Peyer's patch (tissue), 4 donors: ENCODE measurements at regions not wholly inside any gene's neighbourhood (a gene's known extent, or its start where the extent isn't known, plus 50 kb on each side); places are given as distances from the start of the nearest gene placed in this dataset.

ENCODE experiments used
- DNase-seq, 3 donors: peaks; one replicate each; pipeline ENCODE4 v3.0.0-alpha.2; 2017 to 2019
- H3K27ac ChIP-seq, 4 donors: fragments of 200-600 bp; sonication (generic); one replicate each; pipeline ENCODE4 v1.5.1; 2016 to 2019
- H3K27me3 ChIP-seq, 2 donors: fragments of 200-600 bp; sonication (generic); one replicate each; pipeline ENCODE4 v1.5.1; 2019
- H3K36me3 ChIP-seq, 3 donors: fragments of 200-600 bp; sonication (generic); one replicate each; pipeline ENCODE4 v1.5.1; 2016 to 2019
- H3K4me1 ChIP-seq, 4 donors: fragments of 200-600 bp; sonication (generic); one replicate each; pipeline ENCODE4 v1.5.1; 2016 to 2019
- H3K4me3 ChIP-seq, 4 donors: fragments of 200-600 bp; sonication (generic); 1 replicate in 3 of 4; 2 replicates in 1 of 4; pipeline ENCODE4 v1.5.1; 2016 to 2019; ENCODE audit warnings: mild to moderate bottlenecking in 1 of 4
- H3K9me3 ChIP-seq, 4 donors: fragments of 200-600 bp; sonication (generic); one replicate each; pipeline ENCODE4 v1.5.1; 2016 to 2019; ENCODE audit warnings: mild to moderate bottlenecking in 1 of 4
- CTCF ChIP-seq, 6 experiments: fragments of 450-650 bp in 4 of 6; fragments of 200-600 bp in 2 of 6; sonication (generic) in 1 of 6; IDR thresholded peaks; one replicate each; pipeline ENCODE4 v1.5.1; 2017 to 2019; ENCODE audit warnings: antibody characterized with exemption in 6 of 6, mild to moderate bottlenecking in 3 of 6, moderate library complexity in 1 of 6
- POLR2A ChIP-seq, 2 donors: fragments of 450-650 bp; IDR thresholded peaks; one replicate each; pipeline ENCODE4 v1.5.1; 2017; ENCODE audit warnings: antibody characterized with exemption in 2 of 2, mild to moderate bottlenecking in 2 of 2, moderate library complexity in 2 of 2

- TF ChIP-seq POLR2A (IDR thresholded peaks at IDR 0.05) (no peak), CTCF (IDR thresholded peaks at IDR 0.05) (no peak)
- H3K9me3 ChIP-seq, result no peaks in the 10 kb centered on the region
- no peaks in the 10 kb centered on the region for H3K4me1 ChIP-seq
- H3K4me3 ChIP-seq, result no peak overlapping the region
- DNase-seq, result no peak
- H3K27me3 ChIP-seq, result no peaks in the 10 kb centered on the region
- H3K36me3 ChIP-seq, result no peaks in the 10 kb centered on the region
- no peak overlapping the region for H3K27ac ChIP-seq
Measured at GRCh38 chr3:168416446-168416845, 320.7 kb upstream of the GOLIM4 start.

- H3K4me3 ChIP-seq, result no peak overlapping the region
- no peaks in the 10 kb centered on the region for H3K4me1 ChIP-seq
- H3K36me3 ChIP-seq, result no peaks in the 10 kb centered on the region
- TF ChIP-seq POLR2A (IDR thresholded peaks at IDR 0.05) (no peak), CTCF (IDR thresholded peaks at IDR 0.05) (no peak)
- no peak overlapping the region for H3K27ac ChIP-seq
- H3K27me3 ChIP-seq, result no peaks in the 10 kb centered on the region
- no peaks in the 10 kb centered on the region for H3K9me3 ChIP-seq
- DNase-seq, result no peak
Measured at GRCh38 chr3:168414149-168414548, 318.4 kb upstream of the GOLIM4 start.

GRCh38 chr3:168407381-168407780 lies 311.7 kb upstream of the GOLIM4 start:
- TF ChIP-seq CTCF (IDR thresholded peaks at IDR 0.05) (no peak), POLR2A (IDR thresholded peaks at IDR 0.05) (no peak)
- no peak overlapping the region for H3K4me3 ChIP-seq

GRCh38 chr3:168405288-168405687 lies 309.6 kb upstream of the GOLIM4 start:
- no peaks in the 10 kb centered on the region for H3K27me3 ChIP-seq
- no peak for DNase-seq
- TF ChIP-seq CTCF (IDR thresholded peaks at IDR 0.05) (no peak), POLR2A (IDR thresholded peaks at IDR 0.05) (no peak)
- H3K9me3 ChIP-seq, result no peaks in the 10 kb centered on the region
- no peak overlapping the region for H3K27ac ChIP-seq
- H3K4me3 ChIP-seq, result no peak overlapping the region
- no peaks in the 10 kb centered on the region for H3K4me1 ChIP-seq
- H3K36me3 ChIP-seq, result no peaks in the 10 kb centered on the region

More at GRCh38 chr3:168407381-168407780, 311.7 kb upstream of the GOLIM4 start:
- Histone ChIP-seq H3K36me3 (no peaks in the 10 kb centered on the region), H3K4me1 (no peaks in the 10 kb centered on the region), H3K27me3 (no peaks in the 10 kb centered on the region), H3K9me3 (no peaks in the 10 kb centered on the region), H3K27ac (no peak overlapping the region)
- DNase-seq, result no peak

DNA sequence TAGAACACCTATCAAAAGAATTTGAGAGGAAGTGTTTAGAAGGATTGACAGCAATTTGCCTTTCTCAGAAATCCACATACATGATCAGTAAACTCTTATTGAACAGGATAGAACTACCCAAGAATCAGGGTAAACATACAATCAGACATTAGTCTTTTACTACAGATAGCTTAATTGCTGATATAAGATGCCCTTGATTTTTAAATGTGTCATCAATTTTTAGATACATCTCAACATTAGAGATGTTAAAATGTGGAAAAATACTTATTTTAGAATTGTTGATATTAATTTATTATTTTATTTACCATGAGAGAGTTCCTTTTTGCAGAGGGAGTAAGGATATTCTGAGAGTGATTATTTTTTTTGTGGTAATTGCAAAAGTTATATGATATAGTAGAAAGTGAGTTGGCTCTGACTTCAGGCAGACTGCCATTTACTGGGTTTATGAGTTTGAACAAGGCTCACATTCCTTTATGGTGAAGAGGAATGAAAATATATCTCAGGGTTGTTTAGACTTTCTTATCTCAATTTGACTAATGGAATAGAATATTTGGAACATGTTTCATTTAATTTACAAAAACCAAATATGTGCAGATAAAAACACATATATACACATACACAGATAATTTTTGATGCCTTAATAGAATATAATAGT lies 302.8 kb upstream of the GOLIM4 start:
- Histone ChIP-seq H3K4me1 (no peaks in the 10 kb centered on the region), H3K9me3 (no peaks in the 10 kb centered on the region), H3K27ac (no peak overlapping the region), H3K4me3 (no peak overlapping the region), H3K36me3 (no peaks in the 10 kb centered on the region), H3K27me3 (no peaks in the 10 kb centered on the region)
- DNase-seq, result no peak
- TF ChIP-seq CTCF (IDR thresholded peaks at IDR 0.05) (no peak), POLR2A (IDR thresholded peaks at IDR 0.05) (no peak)

DNA sequence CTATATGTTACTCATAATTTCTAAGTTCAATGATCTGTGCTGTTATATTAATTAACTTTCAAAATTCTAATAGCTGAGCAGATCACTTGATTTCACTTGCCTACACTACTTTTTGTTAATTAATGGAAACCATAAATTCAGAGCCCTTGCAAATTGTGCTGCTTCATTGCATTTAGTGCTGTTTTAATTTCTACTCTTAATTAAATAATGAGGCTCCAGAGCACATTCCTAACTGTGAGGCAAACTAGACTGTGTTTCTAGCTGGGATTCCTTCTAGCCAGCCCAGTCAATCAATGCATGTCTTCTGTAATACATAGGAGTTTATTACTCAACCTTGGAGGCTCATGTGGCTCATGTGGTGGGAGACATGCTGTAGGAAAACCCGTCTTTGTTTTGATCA lies 301.1 kb upstream of the GOLIM4 start:
- no peaks in the 10 kb centered on the region for H3K27me3 ChIP-seq
- H3K36me3 ChIP-seq, result no peaks in the 10 kb centered on the region
- TF ChIP-seq CTCF (IDR thresholded peaks at IDR 0.05), result no peak
- no peak overlapping the region for H3K27ac ChIP-seq
- no peak for DNase-seq
- no peaks in the 10 kb centered on the region for H3K4me1 ChIP-seq
- H3K4me3 ChIP-seq, result no peak overlapping the region
- H3K9me3 ChIP-seq, result no peaks in the 10 kb centered on the region
